Fibroblast of skin of scalp (primary cell): ENCODE measurements at regions not wholly inside any gene's neighbourhood (a gene's known extent, or its start where the extent isn't known, plus 50 kb on each side); places are given as distances from the start of the nearest gene placed in this dataset.

Experiments used
- DNase-seq: peaks from one replicate; pipeline ENCODE4 v3.0.0-alpha.2; 2013

GRCh38 chr18:24677011-24677410, 216.6 kb downstream of the HRH4 start:
- DNase-seq, result no peak

DNA sequence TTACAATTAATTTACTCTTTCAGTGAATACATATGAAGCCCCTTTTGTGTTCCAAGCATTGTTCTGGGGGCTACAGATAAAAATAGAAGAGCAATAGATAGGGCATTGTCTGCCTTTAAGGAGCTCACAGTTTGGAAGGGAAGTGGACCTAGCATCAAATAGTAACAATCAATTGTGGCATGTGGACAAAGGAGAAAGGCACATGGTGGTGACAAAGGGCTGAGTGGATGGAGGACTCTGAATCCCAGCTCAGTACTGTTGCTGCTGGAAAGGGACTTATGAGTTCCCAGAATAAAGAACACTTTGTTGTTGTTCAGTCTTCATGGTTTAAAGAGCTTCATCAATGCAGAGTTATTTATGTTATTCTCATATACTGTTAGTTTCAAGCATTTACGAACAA, 217.7 kb downstream of the HRH4 start:
- DNase-seq, result no peak

GRCh38 chr18:24678626-24679025, 218.2 kb downstream of the HRH4 start:
- DNase-seq, result no peak

DNA sequence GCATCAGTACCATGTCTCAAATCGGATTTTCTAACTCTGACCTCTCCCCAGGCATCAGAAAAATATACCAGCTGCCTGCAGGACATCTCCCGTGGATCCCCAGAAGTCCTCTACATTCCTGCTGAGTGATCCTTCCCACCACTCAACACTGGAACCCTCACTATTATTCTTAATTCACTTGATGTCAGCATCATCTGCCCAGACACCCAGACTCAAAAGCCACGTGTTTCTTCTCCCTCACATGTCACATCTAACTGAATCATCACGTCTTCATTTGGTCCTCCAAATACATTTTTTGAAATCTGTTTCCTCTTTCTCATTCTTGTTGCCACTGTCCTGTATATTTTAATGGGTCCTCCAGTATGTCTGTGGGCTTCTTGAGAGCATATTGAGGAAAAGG, 218.6 kb downstream of the HRH4 start:
- DNase-seq, result no peak

GRCh38 chr18:24683925-24684324, 223.5 kb downstream of the HRH4 start:
- no peak for DNase-seq

GRCh38 chr18:24685254-24685959, 225.0 kb downstream of the HRH4 start:
- no peak for DNase-seq

DNA sequence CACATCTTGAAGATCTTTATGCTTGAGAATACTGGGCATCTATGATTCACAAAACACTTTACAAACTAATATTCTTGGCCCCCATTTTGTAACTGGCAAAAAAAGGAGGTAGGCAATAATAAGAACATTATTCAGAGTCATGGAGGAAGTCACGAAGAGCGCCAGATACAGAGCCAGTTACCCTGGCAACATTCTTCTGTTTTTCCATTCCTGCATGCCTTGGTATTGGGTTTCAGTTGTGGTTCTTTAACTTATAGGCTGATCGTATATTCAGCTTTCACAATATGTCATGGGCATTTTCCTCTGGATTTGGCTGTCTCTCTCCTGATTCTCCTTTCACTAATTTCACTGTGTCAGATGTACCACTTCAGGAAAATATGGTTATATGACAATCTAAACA, 234.7 kb downstream of the HRH4 start:
- peak; percentile 34 for DNase-seq

DNA sequence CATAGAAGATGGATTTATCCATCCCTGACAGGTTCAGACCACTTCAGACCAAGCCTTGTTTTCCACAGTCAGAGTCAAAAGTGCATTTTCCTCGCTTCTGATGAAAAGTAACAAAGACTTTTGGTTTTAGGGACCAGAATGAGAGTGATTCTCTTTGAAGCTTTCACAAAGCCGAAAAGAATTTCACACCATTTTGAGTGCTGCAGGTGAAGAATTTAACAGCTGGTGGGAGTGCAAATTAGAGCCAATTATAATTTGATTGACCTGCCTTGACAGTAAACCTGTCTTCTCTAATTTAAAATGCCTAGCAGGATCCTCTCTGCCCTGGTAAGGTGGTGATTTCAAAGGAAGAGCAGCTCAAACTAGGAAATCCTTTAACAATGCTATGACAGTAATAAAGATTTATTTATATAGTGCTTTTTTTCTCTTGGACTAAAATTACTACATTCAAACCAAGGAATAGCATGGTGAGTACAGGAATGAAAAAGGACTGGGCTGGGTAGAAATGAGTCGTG, 241.6 kb downstream of the HRH4 start:
- no peak for DNase-seq

DNA sequence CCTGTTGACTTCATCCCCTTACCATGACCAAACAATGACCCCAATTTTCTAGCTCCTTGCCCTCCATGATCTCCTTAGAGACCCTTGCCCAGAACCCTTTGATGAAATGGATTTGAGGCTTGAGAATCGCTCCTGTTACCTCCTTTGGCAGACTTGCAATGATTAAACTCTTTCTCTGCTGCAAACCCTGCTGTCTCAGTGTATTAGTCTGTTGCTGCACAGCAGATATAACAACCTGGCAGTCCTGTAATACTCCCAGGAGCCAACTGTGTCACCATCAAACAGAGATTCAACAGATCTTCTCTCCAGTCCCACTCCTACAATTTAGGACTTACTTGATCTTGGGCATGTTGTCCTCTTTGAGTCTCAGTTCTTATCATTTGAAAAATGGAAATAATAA, 242.9 kb downstream of the HRH4 start:
- DNase-seq, result no peak

DNA sequence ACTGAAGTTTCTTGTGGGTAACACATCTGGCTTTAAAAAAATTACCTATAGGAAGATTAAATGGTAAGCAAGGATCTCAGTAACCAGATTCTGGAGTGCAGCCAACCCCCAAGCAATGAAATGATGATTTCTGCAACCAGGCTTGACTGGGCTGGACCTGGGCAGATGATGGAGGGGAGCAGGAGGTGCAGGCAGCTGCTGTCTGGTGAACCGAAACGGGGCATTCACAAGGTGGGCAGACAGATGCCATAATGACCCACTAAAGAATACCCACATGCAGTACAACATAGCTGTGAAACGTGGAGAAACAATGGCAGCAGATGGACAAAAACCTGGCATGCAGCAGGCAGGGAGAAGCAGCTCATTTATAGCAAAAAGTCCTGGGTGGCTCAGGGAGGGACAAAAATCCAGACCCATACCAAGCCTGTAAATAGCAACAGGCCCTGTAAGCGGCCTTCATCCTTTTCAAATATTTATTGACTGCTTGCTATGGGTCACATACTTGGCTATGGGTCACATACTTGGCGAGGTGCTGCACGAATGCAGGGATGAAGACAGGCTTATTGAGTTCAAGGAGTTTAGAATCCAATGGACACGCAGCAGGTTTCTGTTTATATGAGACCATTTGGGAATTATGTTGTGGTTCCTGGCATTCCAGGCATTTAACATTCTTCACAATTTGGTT, 244.7 kb downstream of the HRH4 start:
- peak; percentile 66 for DNase-seq

DNA sequence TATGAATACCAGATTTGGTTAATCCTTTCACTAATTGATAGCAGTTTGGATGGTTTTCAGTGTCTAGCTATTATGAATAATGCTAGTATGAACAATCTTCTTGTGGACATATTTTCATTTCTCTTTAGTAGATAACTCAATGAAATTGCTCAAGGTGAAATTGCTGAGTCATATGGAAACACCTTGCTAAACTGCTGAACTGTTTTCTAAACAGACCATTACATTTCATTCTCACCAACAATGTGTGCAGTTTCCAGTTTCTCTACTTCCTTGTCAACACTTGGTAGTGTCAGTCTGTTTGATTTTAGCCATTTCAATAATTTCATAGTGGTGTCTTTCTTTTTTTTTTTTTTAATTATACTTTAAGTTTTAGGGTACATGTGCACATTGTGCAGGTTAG, 250.0 kb downstream of the HRH4 start:
- DNase-seq, result no peak

GRCh38 chr18:24719791-24720190, 259.4 kb downstream of the HRH4 start:
- DNase-seq, result no peak

DNA sequence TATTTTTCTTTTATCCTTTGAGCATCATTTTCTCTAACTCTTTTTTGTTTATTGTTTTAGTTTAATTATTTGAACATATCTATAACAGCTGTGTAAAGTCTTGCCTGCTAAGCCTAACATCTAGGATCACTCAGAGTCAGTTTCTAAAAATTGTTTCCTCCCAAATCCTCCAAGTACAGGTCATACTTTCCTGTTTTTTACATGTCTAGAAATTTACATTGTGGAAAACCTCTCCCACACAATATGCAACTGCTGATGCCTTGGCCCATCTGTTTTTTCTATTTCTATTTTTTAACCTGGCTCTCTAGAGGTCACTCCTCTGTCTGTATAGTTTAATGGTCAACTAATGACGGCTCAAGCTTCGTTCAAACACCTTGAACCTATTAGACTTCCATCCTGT, 261.0 kb downstream of the HRH4 start:
- DNase-seq, result no peak

DNA sequence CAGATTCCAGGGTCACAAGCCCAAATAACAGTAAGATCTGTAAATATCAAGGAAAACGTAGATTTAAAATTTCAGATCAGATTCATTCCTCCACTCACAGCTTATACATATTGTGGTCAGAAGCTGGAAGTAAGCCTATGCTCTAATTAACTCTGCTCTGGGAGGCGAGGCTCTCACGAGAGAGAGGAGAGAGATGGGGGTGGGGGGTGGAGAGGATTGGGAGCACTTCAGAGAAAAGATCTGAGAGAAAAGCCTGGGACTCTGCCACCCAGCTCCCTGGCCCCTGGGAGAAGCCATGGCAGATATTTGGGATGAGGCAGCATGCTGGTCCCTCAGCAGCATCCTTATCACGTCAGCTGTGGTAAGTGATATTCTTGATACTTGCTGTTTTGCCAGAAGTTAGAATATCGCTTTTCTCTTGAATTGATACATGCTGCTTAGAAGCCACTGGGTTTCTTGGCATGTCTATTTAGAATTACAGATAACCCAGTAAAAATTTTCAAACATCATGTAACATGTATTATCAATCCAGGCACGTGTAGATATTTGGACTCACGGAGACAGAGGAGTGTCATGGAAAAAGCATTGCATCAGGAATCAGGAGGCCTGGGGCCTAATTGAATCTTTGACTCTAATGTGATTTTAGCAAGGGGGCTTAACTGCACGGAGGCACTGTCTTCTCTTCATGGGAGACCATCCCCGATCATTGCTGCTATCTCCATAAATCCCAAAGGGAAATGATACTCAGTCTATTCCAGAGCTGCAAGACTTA, 265.4 kb downstream of the HRH4 start:
- DNase-seq, result peak; percentile 5

GRCh38 chr18:24726727-24727492, 266.5 kb downstream of the HRH4 start:
- DNase-seq, result peak; percentile 74

DNA sequence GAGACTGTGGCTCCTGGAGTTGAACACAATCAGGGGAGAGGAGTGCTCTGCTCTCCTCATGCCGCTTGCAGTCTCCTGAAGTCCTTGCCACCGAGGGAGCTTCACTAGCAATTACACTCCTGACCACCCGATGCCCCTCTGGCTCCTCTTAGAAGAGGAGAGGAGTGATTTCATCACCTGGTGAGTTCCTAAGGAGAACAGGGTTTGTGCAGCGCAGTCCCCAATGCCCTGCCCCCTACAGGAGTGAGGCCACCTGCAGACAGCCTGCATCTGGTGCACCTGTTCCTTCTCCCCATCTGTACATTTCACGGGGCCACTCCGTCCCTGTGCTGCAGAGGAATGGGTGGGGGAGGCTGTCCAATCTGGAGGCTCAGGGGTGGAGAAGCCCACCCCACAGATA, 267.2 kb downstream of the HRH4 start:
- no peak for DNase-seq

DNA sequence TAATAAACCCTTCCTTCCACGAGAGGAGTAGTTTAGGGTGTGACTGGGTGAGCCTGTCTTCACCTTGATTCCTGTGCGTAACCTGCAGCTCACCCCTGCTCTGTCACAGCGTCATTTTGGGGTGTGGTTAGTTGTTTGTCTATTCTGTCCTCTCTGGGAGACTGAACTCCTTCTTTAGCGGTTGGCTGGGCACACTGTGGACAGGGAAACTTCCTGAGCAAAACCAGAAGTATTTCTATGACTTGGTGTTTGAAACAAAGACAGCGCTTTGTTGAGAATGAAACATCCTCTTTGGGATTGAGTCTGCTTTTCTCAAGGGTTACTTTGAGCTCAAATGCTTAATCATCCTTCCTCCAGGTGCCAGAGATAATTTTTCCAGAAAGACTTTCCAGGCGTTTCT, 270.7 kb downstream of the HRH4 start:
- no peak for DNase-seq

DNA sequence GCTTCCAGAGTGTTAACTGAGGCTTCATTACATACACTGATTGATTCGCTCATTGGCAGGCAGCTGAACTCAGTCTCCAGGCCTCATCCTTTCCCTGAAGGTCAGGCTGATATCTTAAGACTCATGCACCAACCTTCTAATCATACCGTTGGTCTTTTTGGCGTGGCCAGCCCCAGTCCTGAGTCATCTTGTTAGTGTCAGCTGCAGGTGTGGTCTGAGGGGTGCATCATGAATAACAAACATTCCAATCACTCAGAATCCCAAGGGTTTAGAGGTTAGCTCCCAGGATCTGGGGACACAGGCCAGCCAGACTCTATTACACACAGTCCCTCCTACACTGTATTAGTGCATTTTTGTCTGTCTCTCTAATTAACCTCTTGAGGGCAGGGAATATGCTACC, 271.5 kb downstream of the HRH4 start:
- no peak for DNase-seq

- peak; percentile 17 for DNase-seq
Observed at GRCh38 chr18:24734058-24734457, 273.6 kb downstream of the HRH4 start.

- DNase-seq, result no peak
Observed at GRCh38 chr18:24735624-24736231, 275.3 kb downstream of the HRH4 start.

DNA sequence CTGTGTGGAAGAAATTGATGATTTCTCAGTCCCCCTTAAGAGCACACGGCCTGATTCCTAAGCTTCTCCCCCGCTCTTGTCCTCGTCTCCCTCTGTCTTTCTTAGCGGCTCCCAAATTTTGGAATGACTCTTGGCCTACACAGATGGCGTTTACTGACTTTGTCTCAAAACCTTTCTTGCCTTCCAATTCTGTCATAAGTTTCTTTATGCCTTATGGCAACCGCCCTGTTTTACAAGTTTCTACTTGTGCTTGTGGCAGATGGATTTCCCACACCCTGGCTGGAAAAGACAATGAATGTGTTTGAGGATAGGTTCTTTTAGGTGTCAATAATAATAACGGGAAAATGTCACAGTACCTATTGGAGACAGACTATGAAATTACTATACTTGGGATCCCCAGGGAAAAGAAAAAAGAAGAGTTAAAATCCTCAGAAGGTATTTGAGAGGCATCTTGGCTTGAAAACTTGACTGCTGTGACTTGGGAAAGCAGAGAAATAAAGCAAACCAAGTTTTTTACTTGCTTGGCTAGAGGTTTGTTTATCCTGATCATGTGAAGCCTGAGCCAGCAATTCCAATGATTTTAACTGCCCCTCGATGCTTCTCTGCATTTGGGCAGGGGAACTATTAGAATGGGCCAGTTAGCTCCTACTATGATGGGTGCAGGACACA, 276.4 kb downstream of the HRH4 start:
- no peak for DNase-seq

DNA sequence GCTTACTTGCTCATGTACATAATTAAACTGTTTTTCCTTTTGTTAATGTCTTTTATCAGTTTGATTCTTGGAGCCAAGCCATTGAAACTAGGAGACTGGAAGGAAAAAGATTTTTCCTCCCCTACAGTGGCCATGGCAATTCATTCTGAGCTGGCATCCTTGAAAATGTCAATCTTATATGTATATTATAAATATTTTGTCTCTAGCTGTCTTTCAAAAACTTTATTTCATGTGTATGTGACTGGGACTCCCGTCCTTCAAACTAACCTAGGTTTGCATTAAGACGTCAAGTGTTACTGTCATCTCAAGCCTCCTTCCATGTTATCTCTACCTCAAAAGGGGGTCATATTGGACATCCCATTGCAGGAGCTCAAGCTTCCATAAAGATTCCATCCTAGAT, 280.4 kb downstream of the HRH4 start:
- DNase-seq, result no peak
